GM12875 (cell line): ENCODE measurements at regions not wholly inside any gene's neighbourhood (a gene's known extent, or its start where the extent isn't known, plus 50 kb on each side); places are given as distances from the start of the nearest gene placed in this dataset.

Experiments used
- H3K4me3 ChIP-seq: one replicate; pipeline ENCODE4 v1.5.1; 2011; ENCODE audit warnings: low read depth, low read length, control low read depth
- CTCF ChIP-seq: IDR thresholded peaks from 2 replicates; pipeline ENCODE4 v1.5.1; 2011; ENCODE audit warnings: low read depth, mild to moderate bottlenecking, control low read depth, inconsistent platforms, low read length, moderate library complexity, borderline replicate concordance; ENCODE audit not compliant: insufficient read depth

- H3K4me3 ChIP-seq, result no peak overlapping the region
- TF ChIP-seq CTCF, result no peak
Measured at GRCh38 chr2:217121565-217121964, 261.7 kb upstream of the TNP1 start.

- TF ChIP-seq CTCF, result no peak
- no peak overlapping the region for H3K4me3 ChIP-seq
Measured at GRCh38 chr2:217120429-217120828, 260.6 kb upstream of the TNP1 start.

GRCh38 chr2:217118559-217119284 lies 258.9 kb upstream of the TNP1 start:
- no peak for TF ChIP-seq CTCF
- no peak overlapping the region for H3K4me3 ChIP-seq

GRCh38 chr2:217117523-217117922 lies 257.7 kb upstream of the TNP1 start:
- no peak for TF ChIP-seq CTCF
- no peak overlapping the region for H3K4me3 ChIP-seq

GRCh38 chr2:217116610-217117009 lies 256.7 kb upstream of the TNP1 start:
- no peak for TF ChIP-seq CTCF

GRCh38 chr2:217114117-217114516 lies 254.3 kb upstream of the TNP1 start:
- no peak overlapping the region for H3K4me3 ChIP-seq
- TF ChIP-seq CTCF, result no peak

More at GRCh38 chr2:217116610-217117009, 256.7 kb upstream of the TNP1 start:
- no peak overlapping the region for H3K4me3 ChIP-seq

- no peak for TF ChIP-seq CTCF
- no peak overlapping the region for H3K4me3 ChIP-seq
Measured at GRCh38 chr2:217113491-217113890, 253.6 kb upstream of the TNP1 start.
